Esophagus muscularis mucosa (tissue), 4 donors: ENCODE measurements at regions not wholly inside any gene's neighbourhood (a gene's known extent, or its start where the extent isn't known, plus 50 kb on each side); places are given as distances from the start of the nearest gene placed in this dataset.

Experiments
- DNase-seq: peaks from one replicate; pipeline ENCODE4 v3.0.0-alpha.2; 2017; ENCODE audit errors: extremely low spot score
- H3K27ac ChIP-seq, 4 donors: fragments of 200-600 bp; sonication (generic); replicated peaks in 1 of 4; 1 replicate in 3 of 4; 2 replicates in 1 of 4; pipeline ENCODE4 v1.5.1; 2016 to 2019; ENCODE audit warnings: mild to moderate bottlenecking in 1 of 4
- H3K27me3 ChIP-seq, 4 donors: fragments of 200-600 bp; sonication (generic); one replicate each; pipeline versions ENCODE4 v1.5.1 to v1.6.0; 2016 to 2019
- H3K36me3 ChIP-seq, 4 donors: fragments of 200-600 bp; sonication (generic); one replicate each; pipeline ENCODE4 v1.5.1; 2016 to 2019
- H3K4me1 ChIP-seq, 4 donors: fragments of 200-600 bp; sonication (generic); one replicate each; pipeline ENCODE4 v1.5.1; 2016 to 2019
- H3K4me3 ChIP-seq, 4 donors: fragments of 200-600 bp; sonication (generic); 1 replicate in 2 of 4; 2 replicates in 2 of 4; pipeline ENCODE4 v1.5.1; 2016 to 2019; ENCODE audit warnings: mild to moderate bottlenecking in 4 of 4, moderate library complexity in 1 of 4
- H3K9me3 ChIP-seq, 4 donors: fragments of 200-600 bp; sonication (generic); 1 replicate in 3 of 4; 2 replicates in 1 of 4; pipeline ENCODE4 v1.5.1; 2016 to 2019
- EP300 ChIP-seq: sonication (generic); formaldehyde crosslinking; IDR thresholded peaks from one replicate; pipeline ENCODE4 v1.6.1; 2017; ENCODE audit warnings: antibody characterized with exemption
- POLR2A ChIP-seq: fragments of 450-650 bp; IDR thresholded peaks from one replicate; pipeline ENCODE4 v1.6.1; 2017; ENCODE audit warnings: antibody characterized with exemption, moderate library complexity, mild to moderate bottlenecking, low read depth
- POLR2AphosphoS5 ChIP-seq, 2 donors: sonication (generic); formaldehyde crosslinking; IDR thresholded peaks; one replicate each; pipeline ENCODE4 v1.6.1; 2017; ENCODE audit warnings: antibody characterized with exemption in 2 of 2
- WGBS: methylation state at CpG from one replicate; pipeline ENCODE4 v1.1.5; 2018; 5-methylcytosine and 5-hydroxymethylcytosine counted together
- intact Hi-C: fragments of 100-400 bp; cut with DNase I; formaldehyde crosslinking; loops from one replicate; pipeline ENCODE4 v1.15.1; 2023
- TF ChIP-seq, protein P1 (sequence below), 3 experiments: fragments of 200-600 bp in 2 of 3; fragments of 450-650 bp in 1 of 3; sonication (generic) in 2 of 3; IDR thresholded peaks; one replicate each; pipeline ENCODE4 v1.5.1; 2017 to 2019; ENCODE audit warnings: antibody characterized with exemption in 3 of 3, mild to moderate bottlenecking in 2 of 3, moderate library complexity in 1 of 3

DNA sequence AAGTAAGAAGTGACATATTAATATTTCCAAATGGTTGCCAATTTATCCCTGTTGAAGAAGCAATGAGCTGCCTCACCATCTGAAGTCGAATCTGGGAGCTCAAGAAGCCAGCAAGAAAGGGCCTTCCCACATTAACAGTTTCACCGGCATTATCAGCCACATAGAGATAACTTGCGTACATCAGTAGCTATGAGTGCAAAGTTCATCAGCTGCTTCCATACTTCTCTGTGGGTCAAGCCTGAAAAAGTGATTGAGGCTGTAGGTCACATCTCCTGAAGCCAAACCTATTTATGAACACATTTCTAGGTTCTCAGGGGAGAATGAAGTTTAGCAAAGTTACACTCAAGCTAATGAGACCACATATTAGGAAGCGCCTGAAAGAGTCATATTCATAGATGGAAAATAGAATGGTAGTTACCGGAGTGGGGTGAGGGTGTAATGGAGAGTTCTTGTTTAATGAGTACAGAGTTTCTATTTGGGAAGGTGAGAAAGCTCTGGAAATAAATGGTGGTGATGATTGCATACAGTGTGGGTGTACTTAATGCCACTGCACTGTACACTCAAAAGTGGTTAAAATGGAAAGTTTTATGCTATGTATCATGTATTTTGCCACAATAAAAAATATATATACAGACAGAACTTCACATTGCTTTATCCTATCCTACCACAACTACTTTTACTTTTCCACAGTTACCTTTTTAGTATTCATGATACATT is 189.3 kb upstream of the SP4 start:
- Histone ChIP-seq H3K36me3 (no peaks in the 10 kb centered on the region), H3K4me3 (no peak overlapping the region), H3K27me3 (no peaks in the 10 kb centered on the region), H3K27ac (no peak overlapping the region), H3K9me3 (no peaks in the 10 kb centered on the region), H3K4me1 (no peaks in the 10 kb centered on the region)
- WGBS = 80% methylated on average over 5 of the region's 5 CpGs
- TF ChIP-seq, protein P1, sequence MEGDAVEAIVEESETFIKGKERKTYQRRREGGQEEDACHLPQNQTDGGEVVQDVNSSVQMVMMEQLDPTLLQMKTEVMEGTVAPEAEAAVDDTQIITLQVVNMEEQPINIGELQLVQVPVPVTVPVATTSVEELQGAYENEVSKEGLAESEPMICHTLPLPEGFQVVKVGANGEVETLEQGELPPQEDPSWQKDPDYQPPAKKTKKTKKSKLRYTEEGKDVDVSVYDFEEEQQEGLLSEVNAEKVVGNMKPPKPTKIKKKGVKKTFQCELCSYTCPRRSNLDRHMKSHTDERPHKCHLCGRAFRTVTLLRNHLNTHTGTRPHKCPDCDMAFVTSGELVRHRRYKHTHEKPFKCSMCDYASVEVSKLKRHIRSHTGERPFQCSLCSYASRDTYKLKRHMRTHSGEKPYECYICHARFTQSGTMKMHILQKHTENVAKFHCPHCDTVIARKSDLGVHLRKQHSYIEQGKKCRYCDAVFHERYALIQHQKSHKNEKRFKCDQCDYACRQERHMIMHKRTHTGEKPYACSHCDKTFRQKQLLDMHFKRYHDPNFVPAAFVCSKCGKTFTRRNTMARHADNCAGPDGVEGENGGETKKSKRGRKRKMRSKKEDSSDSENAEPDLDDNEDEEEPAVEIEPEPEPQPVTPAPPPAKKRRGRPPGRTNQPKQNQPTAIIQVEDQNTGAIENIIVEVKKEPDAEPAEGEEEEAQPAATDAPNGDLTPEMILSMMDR (IDR thresholded peaks at IDR 0.05) = no peak
- TF ChIP-seq EP300 (no peak), POLR2A (no peak), POLR2AphosphoS5 (IDR thresholded peaks at IDR 0.05) (no peak)
- no peak for DNase-seq
- intact Hi-C loops = no loop called here

- H3K4me1 ChIP-seq = no peaks in the 10 kb centered on the region
- H3K9me3 ChIP-seq = no peaks in the 10 kb centered on the region
- 70% methylated on average over 3 of the region's 3 CpGs for WGBS
- H3K27ac ChIP-seq = no peak overlapping the region
- DNase-seq = no peak
- intact Hi-C loops = no loop called here
- H3K4me3 ChIP-seq = no peak overlapping the region
- H3K36me3 ChIP-seq = no peaks in the 10 kb centered on the region
- no peak for TF ChIP-seq POLR2AphosphoS5 (IDR thresholded peaks at IDR 0.05)
- H3K27me3 ChIP-seq = peaks cover 0 to 36% (median 0%) of the 10 kb centered on the region in 4 donors
Observed at GRCh38 chr7:21243265-21243664, 184.6 kb upstream of the SP4 start.

DNA sequence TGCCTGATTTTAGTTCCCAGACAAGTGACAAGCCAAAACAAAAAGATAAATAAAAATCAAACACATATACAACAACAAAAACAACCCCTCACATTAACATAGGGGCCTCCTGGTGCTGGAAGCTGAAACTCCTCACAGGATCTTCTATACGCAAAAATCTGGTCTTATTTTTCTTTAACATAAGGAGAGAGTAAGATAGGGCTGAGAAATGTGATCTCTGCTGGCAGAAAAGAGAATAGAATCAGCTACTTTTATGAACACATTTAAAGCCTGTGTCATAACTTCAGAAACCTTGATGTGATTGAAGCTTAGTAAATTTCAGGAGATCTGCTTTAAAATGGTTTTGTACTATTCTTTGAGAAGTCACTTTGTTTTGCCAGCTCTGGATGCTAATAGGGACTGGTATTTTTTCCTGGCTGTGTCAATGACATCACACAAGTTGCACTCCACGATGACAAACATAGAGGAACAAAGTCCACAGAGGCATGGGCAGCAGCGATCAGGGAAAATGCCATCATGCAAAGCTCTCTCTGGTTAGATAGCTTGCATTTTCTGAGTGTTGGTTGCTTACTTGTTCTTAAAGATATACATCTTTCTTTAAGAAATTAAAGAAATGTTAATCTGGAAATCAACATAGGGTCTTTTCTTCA is 176.6 kb upstream of the SP4 start:
- H3K4me1 ChIP-seq = no peaks in the 10 kb centered on the region
- TF ChIP-seq, protein P1 (IDR thresholded peaks at IDR 0.05) = no peak
- TF ChIP-seq POLR2A (no peak), EP300 (no peak), POLR2AphosphoS5 (IDR thresholded peaks at IDR 0.05) (no peak)
- WGBS = 26% methylated on average over 3 of the region's 3 CpGs
- no peaks in the 10 kb centered on the region for H3K36me3 ChIP-seq
- no peak overlapping the region for H3K4me3 ChIP-seq
- H3K27me3 ChIP-seq = peaks cover 0 to 89% (median 14%) of the 10 kb centered on the region in 4 donors
- DNase-seq = no peak
- no peaks in the 10 kb centered on the region for H3K9me3 ChIP-seq
- intact Hi-C loops = loop anchor here (5.0 kb wide), 1 partner anchor 474 kb away; no protein-coding TSS in a partner anchor
- H3K27ac ChIP-seq = no peak overlapping the region

DNA sequence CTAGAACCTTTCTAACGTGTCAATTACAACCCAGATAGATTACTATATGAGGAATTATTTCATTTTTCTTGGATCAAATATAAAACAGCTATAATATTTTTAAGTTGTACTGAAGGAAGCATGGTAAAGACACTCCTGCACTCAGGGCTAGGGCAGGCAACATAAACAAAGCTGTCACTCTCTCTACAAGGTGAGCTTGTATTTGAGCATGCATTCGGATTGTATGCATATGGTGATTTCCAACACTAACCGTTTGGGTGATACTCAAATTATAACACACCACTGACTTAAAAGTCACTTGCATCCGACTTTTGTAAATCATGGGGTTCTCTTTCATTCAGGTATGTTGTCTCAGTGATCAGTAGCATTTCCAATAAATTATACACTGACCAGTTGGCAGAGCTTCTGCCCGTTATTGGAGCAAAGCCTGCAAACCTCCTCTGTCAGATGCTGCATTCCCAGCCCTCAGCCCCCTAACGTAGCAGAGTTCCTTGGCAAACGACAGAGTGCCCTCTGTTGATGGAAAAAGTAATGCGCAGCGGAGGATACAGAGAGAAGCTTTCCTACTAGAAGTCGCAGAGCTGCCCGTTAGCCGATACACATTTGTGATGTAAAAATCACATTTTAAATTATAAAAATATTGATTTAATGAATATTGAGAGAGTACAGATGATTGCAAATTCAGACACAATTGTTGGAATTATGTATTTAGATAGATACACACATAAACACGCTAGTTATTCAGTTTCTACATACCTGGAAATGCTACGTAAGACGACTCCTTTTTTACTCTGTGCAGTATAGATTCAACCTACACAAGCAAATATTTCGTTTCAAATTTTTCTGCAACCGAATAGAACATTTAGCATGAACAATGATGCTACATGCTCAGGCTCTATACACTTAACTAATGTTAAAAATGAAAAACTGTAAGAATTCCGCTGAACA is 173.9 kb upstream of the SP4 start:
- H3K4me1 ChIP-seq = no peaks in the 10 kb centered on the region
- no peak overlapping the region for H3K4me3 ChIP-seq
- H3K27me3 ChIP-seq = peaks cover 0 to 72% (median 14%) of the 10 kb centered on the region in 4 donors
- H3K9me3 ChIP-seq = no peaks in the 10 kb centered on the region
- intact Hi-C loops = loop anchor here (5.0 kb wide), 1 partner anchor 477 kb away; no protein-coding TSS in a partner anchor
- 15% methylated on average over 18 of the region's 18 CpGs for WGBS
- H3K27ac ChIP-seq = no peak overlapping the region
- no peaks in the 10 kb centered on the region for H3K36me3 ChIP-seq
- DNase-seq = no peak
- TF ChIP-seq POLR2A (no peak), POLR2AphosphoS5 (IDR thresholded peaks at IDR 0.05) (no peak), EP300 (no peak)
- TF ChIP-seq, protein P1 (IDR thresholded peaks at IDR 0.05) = peak in 2 of 3 experiments; percentile 37 to 56
